CD4-positive, alpha-beta T cell treated with Interleukin-4 for 1 hour (primary cell): ENCODE measurements at regions not wholly inside any gene's neighbourhood (a gene's known extent, or its start where the extent isn't known, plus 50 kb on each side); places are given as distances from the start of the nearest gene placed in this dataset.
"Not testable (repeated sequence)": the region's sequence is repeated elsewhere in the genome, so short reads cannot be mapped to it uniquely, and the experiment has no call there.

Experiments used
- DNase-seq, 2 donors: peaks; one replicate each; pipeline ENCODE4 v3.0.0-alpha.2; 2020 to 2022

DNA sequence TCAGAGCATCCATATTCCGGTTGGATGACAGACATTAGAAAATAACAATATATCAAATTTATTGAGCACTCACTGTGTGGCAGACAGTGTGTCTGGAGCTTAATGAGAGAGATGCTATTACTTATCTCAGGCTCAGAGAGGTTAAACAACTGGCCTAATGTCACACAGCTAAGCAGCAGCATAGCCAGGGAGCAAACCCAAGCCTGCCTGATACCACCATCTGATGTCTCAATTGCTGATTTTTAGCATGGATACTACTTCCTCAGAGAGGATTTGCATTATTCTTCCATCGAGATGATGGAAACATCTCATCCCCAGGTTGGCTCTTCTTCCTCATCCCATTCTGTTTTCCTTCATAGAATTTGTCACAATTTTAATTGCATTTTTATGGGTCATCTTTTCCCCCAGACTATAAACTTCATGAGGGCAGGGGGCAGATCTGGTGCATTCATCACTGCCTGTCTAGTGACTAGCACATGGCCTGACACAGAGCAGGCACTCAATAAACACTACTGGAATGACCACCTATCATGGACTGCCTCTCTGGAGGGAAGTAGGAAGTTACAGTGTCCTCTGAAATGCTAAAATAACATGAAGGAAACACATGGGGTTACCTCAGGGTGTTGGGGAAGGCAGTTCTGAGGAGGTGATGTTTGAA, 344.8 kb upstream of the CCL2 start:
- DNase-seq: no peak

DNA sequence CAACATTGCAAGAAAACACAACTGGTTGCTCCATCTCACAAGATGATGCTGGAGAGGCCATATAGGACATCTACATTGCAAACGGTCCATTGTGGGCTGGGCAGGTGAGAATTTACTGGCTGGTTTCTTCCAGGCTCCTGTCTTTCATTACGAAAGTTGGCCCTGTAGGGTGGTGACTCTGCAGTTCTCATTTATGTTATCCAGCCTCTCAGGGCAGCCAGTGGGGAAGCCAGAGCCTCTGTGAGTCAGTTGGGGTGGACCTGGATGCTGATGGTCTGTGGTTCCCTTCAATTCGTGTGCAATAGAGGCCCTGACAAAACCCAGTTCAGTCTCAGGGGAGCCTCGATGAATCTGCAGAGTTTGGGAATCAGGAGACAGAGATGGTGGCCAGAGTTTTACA, 341.0 kb upstream of the CCL2 start:
- DNase-seq: no peak

DNA sequence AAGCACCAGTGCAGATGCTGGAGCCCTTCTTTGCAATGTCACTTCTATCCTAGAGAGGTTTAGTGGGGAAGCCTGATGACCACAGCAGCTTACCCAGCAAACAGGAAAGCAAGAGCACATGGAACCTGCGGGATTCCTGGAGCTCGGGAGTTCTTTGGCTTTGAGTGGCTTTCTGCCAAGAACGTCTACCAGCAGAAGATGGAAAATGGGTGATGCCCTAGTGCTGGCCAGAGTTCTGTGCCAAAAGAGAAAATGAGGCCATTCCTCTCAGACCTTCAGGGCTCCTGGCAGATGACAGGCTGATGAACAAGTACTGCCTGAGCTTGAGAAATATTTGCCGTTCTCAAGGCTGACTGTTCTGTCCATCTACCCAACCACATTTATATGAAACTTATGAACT, 332.1 kb upstream of the CCL2 start:
- no peak for DNase-seq

DNA sequence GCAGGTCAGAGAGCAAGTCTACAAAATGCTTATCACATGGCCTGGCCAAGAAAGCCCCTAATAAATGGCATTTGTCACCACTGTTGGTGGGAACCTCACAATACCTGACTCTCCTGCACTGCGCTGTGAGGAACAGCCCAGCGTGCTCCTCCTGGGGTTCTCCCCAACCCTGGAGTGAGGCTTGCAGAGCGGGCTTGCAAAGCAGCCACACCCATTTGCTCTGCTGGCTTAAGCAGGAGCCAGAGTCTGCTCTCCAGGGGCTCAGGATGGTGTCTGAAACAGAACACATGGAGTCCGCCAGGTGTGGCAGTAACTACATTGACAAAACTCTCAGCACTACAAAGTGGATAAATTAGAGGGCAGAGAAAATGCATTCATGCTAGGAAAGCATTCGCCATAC, 331.0 kb upstream of the CCL2 start:
- DNase-seq: no peak

DNA sequence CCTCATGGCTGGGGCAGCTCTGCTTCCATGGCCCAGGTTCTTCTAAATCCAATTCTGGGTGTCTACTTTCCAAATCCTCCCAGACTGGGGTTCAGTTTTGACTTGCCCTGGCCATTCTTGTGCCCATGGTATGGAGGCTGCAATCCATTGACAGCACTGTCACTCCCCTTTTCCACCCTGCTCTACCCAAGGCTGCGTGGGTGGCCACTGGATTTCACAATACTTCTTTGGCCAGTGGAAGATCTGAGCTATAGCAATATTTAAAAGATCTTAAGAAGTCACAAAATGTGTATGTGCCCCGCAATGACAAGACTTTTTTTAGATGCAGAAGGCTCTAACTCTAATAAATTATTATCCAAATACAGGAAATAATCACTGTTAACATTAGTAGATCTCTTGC, 329.4 kb upstream of the CCL2 start:
- no peak for DNase-seq

DNA sequence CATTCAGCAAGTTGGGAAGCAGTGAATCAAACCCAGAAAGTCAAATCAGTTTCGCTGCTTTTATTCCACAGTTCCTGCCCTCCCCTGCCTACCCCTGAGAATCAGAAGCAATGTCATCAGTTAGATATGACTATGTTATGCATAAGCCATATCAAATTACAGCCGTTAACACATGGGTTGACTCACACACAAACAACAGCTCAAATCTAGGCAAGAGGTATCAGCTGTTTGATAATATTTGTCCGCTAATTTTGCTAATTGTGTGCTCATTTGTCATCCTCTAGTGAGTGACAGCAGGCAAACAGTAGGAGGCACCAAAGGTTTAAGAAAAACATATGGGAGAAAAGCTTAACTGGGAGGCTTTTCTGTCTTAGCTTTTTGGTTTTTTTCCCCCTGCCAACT, 327.4 kb upstream of the CCL2 start:
- DNase-seq: no peak

DNA sequence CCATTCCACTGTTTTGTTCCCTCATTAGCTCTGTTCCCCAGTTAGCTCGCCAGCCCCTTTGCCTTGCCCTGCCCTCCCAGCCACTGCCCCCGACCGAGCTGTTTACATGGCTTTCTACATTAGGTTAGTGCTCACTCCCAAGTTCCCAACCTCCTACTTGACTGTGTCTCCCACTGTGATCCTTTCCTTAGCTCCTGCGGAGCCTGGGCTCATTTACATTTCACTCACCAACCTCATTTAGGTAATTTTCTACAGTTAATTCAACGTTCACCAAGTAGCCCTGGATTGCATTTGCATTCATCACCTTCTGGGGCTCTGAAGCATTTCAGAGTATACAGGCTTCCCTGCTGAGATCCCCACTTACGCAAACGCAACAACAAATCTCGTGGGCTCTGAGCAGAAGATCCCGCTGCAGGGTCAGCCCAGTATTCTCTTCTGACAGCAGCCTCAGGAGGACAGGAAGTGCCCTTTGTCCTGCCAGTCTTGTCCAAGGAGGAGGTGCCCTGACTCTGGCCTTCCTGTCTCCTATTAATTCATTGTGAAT, 325.8 kb upstream of the CCL2 start:
- DNase-seq: no peak

DNA sequence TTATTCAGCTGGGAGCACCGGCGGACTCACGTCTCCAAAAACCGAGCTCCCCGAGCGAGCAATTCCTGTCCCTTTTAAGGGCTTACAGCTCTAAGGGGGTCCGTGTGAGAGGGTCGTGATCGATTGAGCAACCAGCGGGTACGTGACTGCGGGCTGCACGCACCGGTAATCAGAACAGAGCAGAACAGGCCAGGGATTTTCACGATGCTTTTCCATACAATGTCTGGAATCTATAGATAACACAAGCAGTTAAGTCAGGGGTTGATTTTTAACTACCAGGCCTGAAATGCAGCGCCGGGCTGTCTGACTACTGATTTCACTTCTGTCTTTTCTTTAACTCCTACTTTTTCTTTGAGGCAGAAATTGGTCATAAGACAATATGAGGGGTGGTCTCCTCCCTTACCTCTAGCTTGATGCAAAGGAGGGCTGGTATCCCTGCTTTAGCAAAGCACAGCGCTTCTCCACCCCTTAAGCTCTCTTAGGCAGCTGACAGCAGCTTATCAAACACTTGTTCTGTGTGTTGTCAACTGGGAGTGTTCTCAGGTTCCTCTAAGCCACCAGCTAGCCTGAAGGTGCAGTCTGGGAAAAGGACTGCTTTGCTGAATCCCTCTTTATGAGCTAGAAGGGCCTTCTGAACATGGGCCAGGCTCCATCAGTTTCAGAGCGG, 323.8 kb upstream of the CCL2 start:
- DNase-seq: not testable (repeated sequence)

DNA sequence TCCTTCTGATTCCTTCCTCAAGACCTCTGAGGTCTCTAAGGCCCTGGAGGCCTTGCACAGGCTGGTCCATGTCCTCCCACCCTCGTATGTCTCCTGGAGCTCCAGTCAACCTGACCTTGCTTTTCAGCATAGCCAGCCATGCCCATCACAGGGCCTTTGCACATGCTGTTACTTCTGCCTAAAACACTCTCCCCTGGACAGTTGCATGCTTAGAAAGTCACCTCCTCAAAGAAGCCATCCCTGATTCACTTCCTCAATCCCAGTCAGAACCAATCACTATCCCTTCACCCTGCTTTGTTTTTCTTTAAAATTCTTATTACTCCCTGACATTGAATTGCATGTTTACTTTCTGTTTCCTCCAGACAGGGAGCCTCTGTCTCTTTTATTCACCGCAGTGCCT, 322.1 kb upstream of the CCL2 start:
- no peak for DNase-seq

DNA sequence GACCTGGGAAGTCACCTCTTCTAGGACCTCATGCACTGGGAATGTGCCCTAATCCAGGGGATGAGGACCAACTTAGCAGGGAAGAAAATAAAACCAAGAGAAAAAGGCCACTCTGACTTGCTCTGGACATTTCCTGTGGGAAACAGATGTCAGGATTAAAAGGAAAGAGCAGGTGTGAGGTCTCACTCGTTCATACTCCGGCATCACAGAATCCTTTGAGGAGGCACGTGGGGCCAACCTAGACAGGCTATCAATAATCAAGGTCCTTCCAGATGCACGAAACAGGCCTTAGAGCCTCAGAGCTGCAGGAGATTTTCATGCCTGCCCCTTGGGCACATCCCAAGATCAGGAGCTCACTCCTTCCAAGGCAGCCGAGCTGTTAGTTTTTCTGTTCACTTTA, 321.5 kb upstream of the CCL2 start:
- no peak for DNase-seq

DNA sequence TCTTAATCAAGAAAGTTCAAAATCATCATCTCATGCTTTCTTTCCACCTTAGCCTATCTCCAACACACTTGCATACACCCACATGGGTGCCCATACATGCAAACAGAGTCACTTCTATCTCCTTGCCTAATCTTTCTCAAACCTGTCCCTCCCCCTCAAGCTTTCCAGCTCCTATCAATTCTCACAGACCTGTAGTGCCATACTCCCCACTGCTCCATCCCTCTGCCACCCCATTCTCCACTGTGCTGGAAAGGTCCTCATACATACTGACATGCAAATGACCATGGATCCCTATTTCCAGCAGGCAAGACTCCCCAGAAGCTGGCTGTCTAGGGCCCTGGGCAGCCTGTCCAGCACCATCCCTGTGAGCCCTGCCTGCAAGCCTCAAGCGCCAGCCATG, 320.4 kb upstream of the CCL2 start:
- DNase-seq: no peak

DNA sequence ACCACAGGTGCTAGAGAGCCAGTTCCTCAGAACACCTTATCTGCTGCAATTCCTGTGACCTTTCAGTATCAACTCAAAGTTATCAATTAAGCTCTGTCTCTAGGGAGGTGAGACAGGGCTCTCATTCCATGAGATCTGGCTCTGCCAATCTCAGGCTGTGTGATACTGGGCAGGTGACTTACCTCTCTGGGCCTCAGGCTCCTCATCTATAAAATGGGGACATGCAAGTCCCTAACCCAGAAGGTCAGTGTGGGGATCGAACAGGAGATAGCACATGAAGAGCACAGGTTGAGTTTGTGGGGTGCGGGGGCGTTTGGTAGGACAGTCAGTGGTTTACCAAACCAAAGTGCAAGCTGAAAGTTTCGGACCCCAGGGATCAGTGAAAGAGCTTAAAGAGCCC, 319.3 kb upstream of the CCL2 start:
- no peak for DNase-seq

DNA sequence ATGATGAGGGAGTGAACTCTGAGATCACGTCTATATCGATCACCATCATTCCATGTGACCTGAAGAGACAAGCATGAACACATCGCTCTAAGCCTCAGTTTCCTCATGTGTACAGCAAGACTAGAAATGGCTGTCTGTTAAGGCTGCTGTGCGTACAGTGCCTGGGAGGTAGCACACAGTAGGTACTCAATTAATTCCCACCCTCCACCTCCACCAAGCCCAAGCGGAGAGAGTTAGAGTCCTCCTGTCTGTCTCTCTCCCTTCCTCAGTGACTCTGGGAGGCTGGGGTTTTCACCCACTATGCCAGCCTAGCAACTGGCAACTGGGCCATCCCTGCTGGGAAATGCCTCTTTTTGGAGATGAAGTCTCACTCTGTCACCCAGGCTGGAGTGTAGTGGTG, 318.3 kb upstream of the CCL2 start:
- DNase-seq: no peak

DNA sequence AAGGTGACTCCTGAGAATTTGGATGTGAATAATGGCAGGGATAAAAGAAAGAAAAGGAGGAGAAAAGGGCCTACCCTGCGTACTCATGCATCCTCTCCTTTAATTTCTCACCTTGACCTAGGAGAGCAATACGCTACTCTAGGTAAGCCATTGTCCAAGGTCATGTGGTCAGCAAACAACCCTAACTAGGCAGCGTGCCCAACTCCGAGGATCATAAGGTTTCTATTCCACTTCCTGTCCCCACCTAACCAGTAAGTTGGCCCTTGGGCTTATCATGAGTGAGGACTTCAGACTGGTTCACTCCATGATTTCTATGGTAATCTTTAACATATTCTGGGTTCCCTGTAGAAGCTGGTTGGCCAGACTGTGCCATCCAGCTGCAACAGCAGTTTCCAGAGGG, 315.1 kb upstream of the CCL2 start:
- DNase-seq: no peak

DNA sequence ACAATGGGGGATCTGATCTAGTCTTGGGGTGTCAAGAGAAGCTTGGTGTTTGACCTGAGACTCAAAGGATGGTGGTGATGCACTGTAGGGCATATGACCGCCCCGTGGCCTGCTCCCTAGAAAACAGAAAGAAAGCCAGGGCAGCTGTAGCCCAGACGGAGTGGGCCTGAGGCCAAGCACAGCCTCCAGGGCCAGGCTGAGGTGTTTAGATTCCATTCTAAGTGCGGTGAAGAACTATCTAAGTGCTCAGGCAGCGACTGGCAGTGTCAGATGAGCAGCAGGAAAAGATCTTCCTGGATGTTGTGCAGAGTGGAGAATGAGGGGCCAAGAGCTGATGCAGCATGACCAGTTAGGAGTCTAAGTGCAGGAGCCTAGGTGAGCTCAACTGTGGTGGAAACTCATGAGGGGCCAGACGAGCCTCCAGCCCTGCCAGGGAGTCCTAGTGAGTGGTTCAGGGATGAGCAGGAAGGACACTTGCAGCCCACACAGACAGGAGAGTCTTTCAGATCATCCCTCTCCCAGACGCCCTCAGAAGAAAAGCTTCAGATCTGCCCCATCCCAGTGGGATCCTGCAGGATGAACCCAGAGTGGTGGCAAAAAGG, 314.2 kb upstream of the CCL2 start:
- DNase-seq: no peak

DNA sequence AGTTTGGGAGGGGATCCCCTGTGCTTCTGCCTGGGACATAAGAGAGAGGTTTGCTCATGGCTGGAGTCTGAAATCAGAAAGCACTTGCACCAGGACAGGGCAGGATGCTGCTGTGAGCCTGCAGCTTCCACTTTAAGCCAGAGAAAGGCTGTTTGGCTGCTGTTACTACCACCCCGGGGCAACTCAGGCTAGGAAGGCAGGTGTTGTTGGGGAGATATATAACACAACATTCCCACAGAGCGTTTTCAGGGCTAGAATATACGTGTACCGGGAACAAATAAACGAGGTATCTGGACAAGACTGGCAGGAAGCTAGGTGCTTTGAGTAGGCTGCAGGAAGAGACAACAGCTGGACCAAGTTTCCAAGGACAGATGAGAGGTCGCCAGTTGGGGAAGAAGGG, 313.3 kb upstream of the CCL2 start:
- DNase-seq: no peak

DNA sequence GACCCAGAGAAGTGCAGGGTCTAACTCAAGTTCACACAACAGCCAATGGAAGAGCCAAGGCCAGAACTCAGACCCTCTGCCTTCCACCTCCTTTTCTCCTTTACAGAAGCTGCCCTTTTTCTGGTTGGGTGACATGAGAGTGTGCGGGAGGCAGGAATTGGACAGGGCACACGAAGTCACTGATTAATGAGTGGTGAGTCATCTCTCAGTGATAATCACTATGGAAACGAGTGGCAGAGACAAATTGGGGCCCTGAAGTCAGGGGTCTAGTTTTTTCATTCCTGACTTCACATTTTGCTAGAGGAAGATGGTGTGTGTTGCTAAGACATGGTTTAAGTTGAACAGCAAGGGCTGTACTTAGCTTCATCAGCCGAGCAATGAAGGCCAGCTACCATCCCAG, 312.7 kb upstream of the CCL2 start:
- no peak for DNase-seq

DNA sequence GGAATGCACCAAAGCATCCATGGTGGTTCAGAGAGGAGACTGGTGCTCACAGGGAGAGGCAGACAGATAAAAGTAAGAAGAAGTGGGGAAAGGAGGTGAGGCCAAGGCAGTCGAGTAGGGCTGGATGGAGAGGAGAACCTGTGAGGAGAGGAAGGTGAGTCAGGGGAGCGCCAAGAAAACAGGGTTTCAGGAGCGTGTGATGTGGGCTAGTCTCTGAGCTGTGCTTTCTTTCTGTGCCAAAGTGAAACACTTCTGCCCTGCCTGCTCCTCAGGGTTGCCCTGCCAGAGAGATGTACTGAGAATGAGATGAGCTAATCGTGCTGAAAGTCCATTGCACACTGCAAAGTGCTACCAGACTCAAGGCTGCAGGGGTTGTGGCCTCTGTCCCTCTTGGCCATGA, 310.7 kb upstream of the CCL2 start:
- DNase-seq: no peak

DNA sequence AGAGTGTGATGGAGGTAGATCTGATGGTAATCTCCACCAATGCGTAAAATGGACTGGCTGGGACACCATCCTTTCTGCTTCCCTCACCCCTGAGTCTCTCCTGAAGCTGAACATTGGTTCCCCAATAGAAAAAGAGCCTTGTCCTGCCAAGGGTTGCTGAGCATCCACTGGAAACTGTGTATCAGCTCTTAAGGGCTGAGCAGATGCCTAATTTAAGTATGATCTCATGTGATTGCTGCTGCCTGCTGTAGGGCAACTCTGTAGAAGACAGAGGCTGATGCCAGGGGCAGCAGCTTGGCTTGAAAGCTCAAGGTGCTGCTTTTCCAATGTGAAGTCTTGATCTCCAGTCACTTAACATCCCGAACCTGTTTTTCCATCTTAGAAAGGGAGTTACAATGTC, 310.3 kb upstream of the CCL2 start:
- no peak for DNase-seq

DNA sequence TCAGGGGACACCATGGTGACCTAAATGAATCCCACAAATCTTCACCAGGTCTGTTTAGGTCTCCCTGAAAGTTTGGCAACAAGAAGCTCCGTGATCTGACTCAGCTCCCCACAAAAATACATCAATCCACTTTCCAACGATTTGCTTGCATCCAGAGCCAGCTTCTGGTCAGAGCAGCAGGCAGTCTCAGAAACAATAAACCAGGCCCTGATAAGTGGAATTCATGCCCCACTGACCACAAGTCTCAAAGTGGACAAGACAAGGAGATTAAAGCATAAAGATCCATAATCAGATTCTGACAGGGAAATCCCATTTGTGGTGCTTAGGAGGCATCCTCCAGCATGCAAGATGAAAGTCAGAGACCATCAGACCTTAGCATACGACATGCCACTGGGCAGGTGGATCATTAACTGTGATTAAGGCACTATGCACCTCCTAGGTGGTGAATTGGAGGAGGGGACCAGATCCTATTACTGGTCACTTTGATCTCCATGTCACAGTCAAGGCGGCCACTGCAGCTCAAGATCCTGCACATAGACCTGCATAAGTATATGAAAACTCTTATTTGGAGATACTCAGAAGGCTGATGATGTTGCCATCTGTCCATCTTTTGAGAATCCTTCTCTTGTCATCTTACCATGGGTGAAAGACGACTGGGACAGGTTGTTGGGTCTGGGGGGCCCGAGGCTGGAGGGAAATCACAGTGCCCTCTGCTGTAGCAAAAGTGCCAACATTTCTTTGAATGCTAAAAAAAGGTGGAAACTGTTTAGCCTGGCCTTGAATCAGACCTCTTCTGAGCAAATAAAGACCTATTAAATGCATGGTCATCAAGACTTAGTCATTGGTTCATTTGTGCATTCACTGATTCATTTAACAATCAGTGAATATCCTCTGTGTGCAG, 309.2 kb upstream of the CCL2 start:
- no peak for DNase-seq

DNA sequence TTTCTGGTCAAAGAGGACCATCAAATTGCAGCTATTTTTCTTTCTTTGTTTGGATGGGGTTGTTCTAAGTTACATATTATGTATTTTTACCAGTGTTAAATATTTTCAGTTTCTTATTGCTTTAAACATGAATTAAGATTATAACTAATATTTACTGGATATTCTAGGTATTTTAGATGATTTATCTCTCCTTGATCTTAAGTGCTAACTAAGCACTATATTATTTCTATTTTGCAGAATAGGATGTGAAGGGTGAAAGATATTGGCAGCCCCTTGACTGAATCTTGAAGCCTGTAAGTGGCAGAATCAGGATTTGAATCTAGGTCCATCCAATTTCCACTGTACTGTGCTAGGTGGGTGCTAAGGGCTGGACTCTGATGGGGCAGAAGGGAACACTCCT, 307.3 kb upstream of the CCL2 start:
- no peak for DNase-seq

DNA sequence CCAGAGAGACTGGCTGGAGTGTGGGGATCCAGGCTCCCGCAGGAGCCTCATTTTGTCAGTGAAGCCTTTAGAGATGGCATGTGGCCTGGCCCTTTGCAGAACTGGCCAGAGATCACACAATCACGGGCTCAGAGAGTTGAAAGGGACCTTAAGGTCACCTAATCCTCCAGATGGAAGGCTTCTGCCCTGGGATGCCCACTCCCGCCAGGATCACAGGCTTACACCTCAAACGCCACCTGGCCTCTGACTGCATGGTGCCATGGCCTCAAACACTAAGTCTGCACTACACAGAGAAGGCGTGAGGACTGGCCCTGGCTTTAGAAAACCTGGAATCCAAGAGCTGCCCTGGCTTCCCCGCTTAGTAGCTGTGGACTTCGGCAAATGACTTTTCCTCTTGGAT, 306.8 kb upstream of the CCL2 start:
- no peak for DNase-seq

DNA sequence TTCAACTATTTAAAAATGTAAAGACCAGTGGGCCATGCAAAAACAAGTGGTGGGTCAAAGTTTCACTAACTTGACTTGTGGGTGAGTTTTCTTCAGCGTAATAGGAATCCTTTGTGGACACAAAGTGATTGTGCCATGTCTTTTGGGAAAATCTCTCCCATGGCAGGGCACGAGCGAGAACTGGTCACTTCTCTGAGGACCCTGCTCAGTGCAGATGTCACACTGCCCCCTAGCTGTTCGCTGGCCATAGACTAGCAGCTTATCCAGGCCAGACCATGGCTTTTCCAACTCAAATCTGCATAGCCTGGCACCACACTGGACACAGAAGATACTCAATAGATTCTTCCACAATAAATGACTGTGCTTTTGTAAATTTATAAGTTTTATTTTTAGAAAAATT, 306.0 kb upstream of the CCL2 start:
- DNase-seq: no peak

DNA sequence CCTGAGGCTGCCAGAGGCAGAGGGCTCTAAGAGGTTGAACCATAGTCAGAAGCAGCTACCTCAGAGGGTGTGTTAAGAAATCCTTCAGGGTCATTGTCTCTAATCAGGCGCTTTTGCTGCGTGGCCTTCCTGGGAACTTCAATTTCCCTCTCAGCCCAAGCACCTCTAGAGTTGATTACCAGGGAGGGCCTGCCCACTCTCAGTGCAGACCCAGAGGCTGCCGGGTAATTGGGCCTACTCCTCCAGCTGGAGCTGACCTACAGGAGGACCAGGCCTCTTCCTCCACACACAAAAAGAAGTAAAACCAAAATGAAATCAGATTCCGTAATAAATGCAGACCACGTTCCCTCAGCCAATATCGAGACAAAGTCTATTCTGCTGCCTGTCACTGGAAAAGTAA, 305.0 kb upstream of the CCL2 start:
- no peak for DNase-seq
